ENCODE measurements at regions not wholly inside any gene's neighbourhood (a gene's known extent, or its start where the extent isn't known, plus 50 kb on each side); places are given as distances from the start of the nearest gene placed in this dataset.

GRCh38 chr6:4344317-4344899 lies 209.0 kb upstream of the ECI2 start (continued):
- TF ChIP-seq EZH2 (IDR thresholded peaks at IDR 0.05; ENCODE audit: low read depth, unreplicated experiment): no peak
- TF ChIP-seq ZNF114 (CRISPR knock-in tag; IDR thresholded peaks at IDR 0.05): no peak
- TF ChIP-seq EZH2phosphoT487 (IDR thresholded peaks at IDR 0.05; ENCODE audit: unreplicated experiment): no peak
- TF ChIP-seq CREB1 (CRISPR knock-in tag; IDR thresholded peaks at IDR 0.05; ENCODE audit: low read depth): no peak
- no peak for TF ChIP-seq NANOG (IDR thresholded peaks at IDR 0.05; ENCODE audit: borderline replicate concordance)
- no peak for TF ChIP-seq POLR2AphosphoS5 (IDR thresholded peaks at IDR 0.05; ENCODE audit: low read depth)

GRCh38 chr6:4342407-4343137 lies 207.2 kb upstream of the ECI2 start:
- Histone ChIP-seq H3K36me3 (ENCODE audit: insufficient read depth) (no peaks in the 10 kb centered on the region), H3F3A (replicated peaks; ENCODE audit: low read depth) (no peaks in the 10 kb centered on the region), H3K27ac (ENCODE audit: low read depth) (no peak overlapping the region), H4K20me1 (replicated peaks; ENCODE audit: insufficient read depth) (no peaks in the 10 kb centered on the region), H2AFZ (no peak overlapping the region; the same call in 1 of the 2 replicates), H3K9me2 (ENCODE audit: insufficient read depth) (no peaks in the 10 kb centered on the region), H3K4me3 (no peak overlapping the region), H3K27me3 (ENCODE audit: insufficient read depth) (no peaks in the 10 kb centered on the region), H3K79me2 (replicated peaks; ENCODE audit: insufficient read depth) (no peaks in the 10 kb centered on the region), H3K4me2 (no peak overlapping the region), H3K4me1 (ENCODE audit: insufficient read depth) (no peaks in the 10 kb centered on the region)
- H3K9me3 Mint-ChIP-seq: no peaks in the 10 kb centered on the region; the same call in 2 of the 3 replicates
- no peak overlapping the region for H3K27ac Mint-ChIP-seq
- H3K4me3 Mint-ChIP-seq: no peak overlapping the region
- no peaks in the 10 kb centered on the region for H3K27me3 Mint-ChIP-seq (ENCODE audit: insufficient read depth, low read depth, poor library complexity)
- H3K36me3 Mint-ChIP-seq (ENCODE audit: low read depth): no peaks in the 10 kb centered on the region; the same call in 2 of the 3 replicates
- H3K4me1 Mint-ChIP-seq: peaks cover 7% of the 10 kb centered on the region; the same call in 2 of the 3 replicates
- ATAC-seq (no peak), DNase-seq (ENCODE audit: low spot score) (no peak)
- no peak for TF ChIP-seq ZNF462 (CRISPR knock-in tag; IDR thresholded peaks at IDR 0.05)
- no peak for TF ChIP-seq ZNF114 (CRISPR knock-in tag; IDR thresholded peaks at IDR 0.05)
- no peak for TF ChIP-seq ETS1 (IDR thresholded peaks at IDR 0.05)
- no peak for TF ChIP-seq EZH2phosphoT487 (IDR thresholded peaks at IDR 0.05; ENCODE audit: unreplicated experiment)
- no peak for TF ChIP-seq JUNB (IDR thresholded peaks at IDR 0.05; ENCODE audit: unreplicated experiment)
- TF ChIP-seq REST (IDR thresholded peaks at IDR 0.05; ENCODE audit: unreplicated experiment): no peak
- TF ChIP-seq, protein P1, sequence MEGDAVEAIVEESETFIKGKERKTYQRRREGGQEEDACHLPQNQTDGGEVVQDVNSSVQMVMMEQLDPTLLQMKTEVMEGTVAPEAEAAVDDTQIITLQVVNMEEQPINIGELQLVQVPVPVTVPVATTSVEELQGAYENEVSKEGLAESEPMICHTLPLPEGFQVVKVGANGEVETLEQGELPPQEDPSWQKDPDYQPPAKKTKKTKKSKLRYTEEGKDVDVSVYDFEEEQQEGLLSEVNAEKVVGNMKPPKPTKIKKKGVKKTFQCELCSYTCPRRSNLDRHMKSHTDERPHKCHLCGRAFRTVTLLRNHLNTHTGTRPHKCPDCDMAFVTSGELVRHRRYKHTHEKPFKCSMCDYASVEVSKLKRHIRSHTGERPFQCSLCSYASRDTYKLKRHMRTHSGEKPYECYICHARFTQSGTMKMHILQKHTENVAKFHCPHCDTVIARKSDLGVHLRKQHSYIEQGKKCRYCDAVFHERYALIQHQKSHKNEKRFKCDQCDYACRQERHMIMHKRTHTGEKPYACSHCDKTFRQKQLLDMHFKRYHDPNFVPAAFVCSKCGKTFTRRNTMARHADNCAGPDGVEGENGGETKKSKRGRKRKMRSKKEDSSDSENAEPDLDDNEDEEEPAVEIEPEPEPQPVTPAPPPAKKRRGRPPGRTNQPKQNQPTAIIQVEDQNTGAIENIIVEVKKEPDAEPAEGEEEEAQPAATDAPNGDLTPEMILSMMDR (conservative IDR thresholded peaks at IDR 0.05; ENCODE audit: low read depth in 2 of 2): no peak
- no peak for TF ChIP-seq NANOG (IDR thresholded peaks at IDR 0.05; ENCODE audit: borderline replicate concordance)
- TF ChIP-seq POLR2AphosphoS5 (IDR thresholded peaks at IDR 0.05; ENCODE audit: low read depth): no peak

Measured in GM23338 (cell line).